Keratinocyte (primary cell): ENCODE measurements at regions not wholly inside any gene's neighbourhood (a gene's known extent, or its start where the extent isn't known, plus 50 kb on each side); places are given as distances from the start of the nearest gene placed in this dataset.

Source experiments
- DNase-seq: peaks from one replicate; pipeline ENCODE4 v3.0.0-alpha.2; 2011; ENCODE audit warnings: low read depth, missing footprints, low spot score
- FAIRE-seq: peaks from 2 replicates; lab custom pipeline; 2011; peaks lifted over from hg19 to GRCh38; lab: Jason Lieb, UNC
- H2AFZ ChIP-seq: 2 replicates; pipeline ENCODE4 v1.6.0; 2012; ENCODE audit warnings: low read length, control low read depth, inconsistent platforms; ENCODE audit not compliant: control insufficient read depth
- H3K27ac ChIP-seq: 2 replicates; pipeline ENCODE4 v1.5.1; 2011; ENCODE audit warnings: low read length; ENCODE audit not compliant: control insufficient read depth, insufficient read depth
- H3K27me3 ChIP-seq: 3 replicates; pipeline ENCODE4 v1.6.0; 2011; ENCODE audit warnings: low read length; ENCODE audit not compliant: control insufficient read depth, insufficient read depth; ENCODE audit errors: extremely low read depth
- H3K36me3 ChIP-seq, 2 experiments: 2 replicates in 1 of 2; 3 replicates in 1 of 2; pipeline ENCODE4 v1.5.1; 2011; ENCODE audit warnings: low read length in 2 of 2, mild to moderate bottlenecking in 1 of 2; ENCODE audit not compliant: control insufficient read depth in 2 of 2, insufficient read depth in 2 of 2; ENCODE audit errors: extremely low read depth in 1 of 2
- H3K4me1 ChIP-seq: 3 replicates; pipeline ENCODE4 v1.5.1; 2011; ENCODE audit warnings: low read length; ENCODE audit not compliant: control insufficient read depth, insufficient read depth; ENCODE audit errors: extremely low read depth
- H3K4me2 ChIP-seq: 3 replicates; pipeline ENCODE4 v1.6.0; 2011; ENCODE audit warnings: low read depth, low read length; ENCODE audit not compliant: control insufficient read depth, insufficient read depth; ENCODE audit errors: extremely low read depth
- H3K4me3 ChIP-seq, 3 experiments: fragments of 200-600 bp in 1 of 3; sonication (generic) in 1 of 3; 2 replicates in 2 of 3; 3 replicates in 1 of 3; pipeline ENCODE4 v1.5.1; 2011 to 2016; ENCODE audit warnings: low read length in 3 of 3, mild to moderate bottlenecking in 3 of 3, control low read depth in 2 of 3, inconsistent platforms in 1 of 3, low read depth in 1 of 3, mixed read lengths in 1 of 3, mixed run types in 1 of 3, moderate library complexity in 1 of 3; ENCODE audit not compliant: control insufficient read depth in 2 of 3, insufficient read depth in 2 of 3; ENCODE audit errors: extremely low read depth in 1 of 3
- H3K79me2 ChIP-seq: 2 replicates; pipeline ENCODE4 v1.6.0; 2012; ENCODE audit warnings: low read length; ENCODE audit not compliant: control insufficient read depth, insufficient read depth
- H3K9ac ChIP-seq: 3 replicates; pipeline ENCODE4 v1.6.0; 2011; ENCODE audit warnings: low read length; ENCODE audit not compliant: control insufficient read depth, insufficient read depth; ENCODE audit errors: extremely low read depth
- H3K9me1 ChIP-seq: 3 replicates; pipeline ENCODE4 v1.6.0; 2011; ENCODE audit warnings: low read length; ENCODE audit not compliant: control insufficient read depth, insufficient read depth; ENCODE audit errors: extremely low read depth
- H3K9me3 ChIP-seq: 2 replicates; pipeline ENCODE4 v1.5.1; 2012; ENCODE audit warnings: low read depth, low read length; ENCODE audit not compliant: control insufficient read depth
- H4K20me1 ChIP-seq: 3 replicates; pipeline ENCODE4 v1.6.0; 2011; ENCODE audit warnings: low read length; ENCODE audit not compliant: control insufficient read depth, insufficient read depth; ENCODE audit errors: extremely low read depth
- EZH2 ChIP-seq: IDR thresholded peaks from one replicate; pipeline ENCODE4 v1.6.1; 2012; ENCODE audit warnings: inconsistent platforms, mild to moderate bottlenecking, low read length, moderate library complexity
- dilution Hi-C: fragments of 300-500 bp; cut with MboI; formaldehyde crosslinking; loops from one replicate; pipeline ENCODE4 v1.7.0; 2020; ENCODE audit warnings: low sequenced_read_pairs; ENCODE audit not compliant: extremely low pct_ligation_motif_present
- TF ChIP-seq, protein P1 (sequence below), 3 experiments: IDR thresholded peaks in 1 of 3; conservative IDR thresholded peaks in 1 of 3; optimal IDR thresholded peaks in 1 of 3; 2 replicates in 2 of 3; 3 replicates in 1 of 3; pipeline versions ENCODE3 to v1.5.1; 2011; ENCODE audit warnings: low read length in 3 of 3, mild to moderate bottlenecking in 3 of 3, moderate library complexity in 2 of 3, control low read depth in 1 of 3, inconsistent platforms in 1 of 3; ENCODE audit not compliant: insufficient read depth in 2 of 3; ENCODE audit errors: extremely low read depth in 1 of 3

DNA sequence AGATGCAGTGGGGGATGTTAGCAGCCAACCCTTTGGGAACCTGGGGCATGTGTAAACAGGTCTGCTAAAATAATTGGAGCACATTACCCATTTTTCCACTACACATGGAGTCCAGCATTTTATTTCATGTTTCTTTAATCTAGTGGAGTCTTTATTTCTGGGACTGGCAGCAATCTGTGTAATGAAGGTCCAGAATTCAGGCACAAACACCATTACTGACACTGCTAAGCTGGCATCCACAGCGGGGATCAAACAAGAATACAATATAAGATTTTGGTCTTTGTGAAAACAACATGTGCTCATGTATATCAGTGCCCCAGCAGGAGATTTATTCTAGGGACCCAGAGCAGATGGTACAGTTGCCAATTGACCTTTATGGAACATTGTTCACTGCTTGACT lies 1587.0 kb upstream of the PRR20A start:
- no peaks in the 10 kb centered on the region for H3K27me3 ChIP-seq
- H3K27ac ChIP-seq = no peak overlapping the region
- H3K4me1 ChIP-seq = no peaks in the 10 kb centered on the region
- no peak overlapping the region for H3K4me3 ChIP-seq
- no peak overlapping the region for H3K4me2 ChIP-seq
- dilution Hi-C loops = no loop called here
- no peak for DNase-seq
- no peaks in the 10 kb centered on the region for H3K9me1 ChIP-seq
- no peak overlapping the region for H3K9ac ChIP-seq
- H3K9me3 ChIP-seq = peaks cover 1% of the 10 kb centered on the region
- TF ChIP-seq EZH2 = no peak
- TF ChIP-seq, protein P1, sequence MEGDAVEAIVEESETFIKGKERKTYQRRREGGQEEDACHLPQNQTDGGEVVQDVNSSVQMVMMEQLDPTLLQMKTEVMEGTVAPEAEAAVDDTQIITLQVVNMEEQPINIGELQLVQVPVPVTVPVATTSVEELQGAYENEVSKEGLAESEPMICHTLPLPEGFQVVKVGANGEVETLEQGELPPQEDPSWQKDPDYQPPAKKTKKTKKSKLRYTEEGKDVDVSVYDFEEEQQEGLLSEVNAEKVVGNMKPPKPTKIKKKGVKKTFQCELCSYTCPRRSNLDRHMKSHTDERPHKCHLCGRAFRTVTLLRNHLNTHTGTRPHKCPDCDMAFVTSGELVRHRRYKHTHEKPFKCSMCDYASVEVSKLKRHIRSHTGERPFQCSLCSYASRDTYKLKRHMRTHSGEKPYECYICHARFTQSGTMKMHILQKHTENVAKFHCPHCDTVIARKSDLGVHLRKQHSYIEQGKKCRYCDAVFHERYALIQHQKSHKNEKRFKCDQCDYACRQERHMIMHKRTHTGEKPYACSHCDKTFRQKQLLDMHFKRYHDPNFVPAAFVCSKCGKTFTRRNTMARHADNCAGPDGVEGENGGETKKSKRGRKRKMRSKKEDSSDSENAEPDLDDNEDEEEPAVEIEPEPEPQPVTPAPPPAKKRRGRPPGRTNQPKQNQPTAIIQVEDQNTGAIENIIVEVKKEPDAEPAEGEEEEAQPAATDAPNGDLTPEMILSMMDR (optimal IDR thresholded peaks at IDR 0.05 in 1 of 3, IDR thresholded peaks at IDR 0.05 in 1 of 3, conservative IDR thresholded peaks at IDR 0.05 in 1 of 3; ENCODE audit: extremely low read depth in 1 of 3, insufficient read depth in 2 of 3, low read length in 3 of 3) = no peak
- H2AFZ ChIP-seq = no peak overlapping the region
- H4K20me1 ChIP-seq = no peaks in the 10 kb centered on the region
- FAIRE-seq = no peak
- no peaks in the 10 kb centered on the region for H3K79me2 ChIP-seq
- H3K36me3 ChIP-seq = no peaks in the 10 kb centered on the region

DNA sequence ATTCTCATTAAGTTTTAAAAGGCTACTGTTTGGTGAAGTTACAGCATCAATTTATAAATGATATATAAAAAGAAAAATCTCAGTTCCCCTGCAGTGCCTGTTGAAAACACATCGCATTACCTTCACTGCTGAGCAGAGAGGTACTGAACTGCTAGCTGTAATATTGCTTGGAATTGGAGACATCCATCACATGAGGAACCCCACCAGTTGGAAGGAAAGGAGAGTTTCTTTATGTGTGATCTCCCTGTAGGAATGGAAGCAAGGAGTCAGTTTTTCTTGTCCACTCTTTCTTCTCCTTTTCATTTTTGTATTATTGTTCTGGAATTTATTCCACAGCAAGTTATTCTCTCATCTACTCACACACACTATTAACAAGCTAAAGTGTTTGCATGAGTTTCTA lies 1586.0 kb upstream of the PRR20A start:
- H3K4me1 ChIP-seq = no peaks in the 10 kb centered on the region
- no peak overlapping the region for H3K27ac ChIP-seq
- H3K4me2 ChIP-seq = no peak overlapping the region
- H4K20me1 ChIP-seq = no peaks in the 10 kb centered on the region
- no peak overlapping the region for H3K4me3 ChIP-seq
- no peaks in the 10 kb centered on the region for H3K9me1 ChIP-seq
- peaks cover 1% of the 10 kb centered on the region for H3K9me3 ChIP-seq
- no peak for FAIRE-seq
- no peaks in the 10 kb centered on the region for H3K79me2 ChIP-seq
- no peak for DNase-seq
- no peak overlapping the region for H3K9ac ChIP-seq
- H3K36me3 ChIP-seq = no peaks in the 10 kb centered on the region
- H3K27me3 ChIP-seq = no peaks in the 10 kb centered on the region
- TF ChIP-seq, protein P1 (optimal IDR thresholded peaks at IDR 0.05 in 1 of 3, IDR thresholded peaks at IDR 0.05 in 1 of 3, conservative IDR thresholded peaks at IDR 0.05 in 1 of 3; ENCODE audit: extremely low read depth in 1 of 3, insufficient read depth in 2 of 3, low read length in 3 of 3) = no peak
- TF ChIP-seq EZH2 = no peak
- H2AFZ ChIP-seq = no peak overlapping the region
- dilution Hi-C loops = no loop called here
